Lung (tissue), 11 donors: ENCODE measurements at regions not wholly inside any gene's neighbourhood (a gene's known extent, or its start where the extent isn't known, plus 50 kb on each side); places are given as distances from the start of the nearest gene placed in this dataset.
"Not testable (repeated sequence)": the region's sequence is repeated elsewhere in the genome, so short reads cannot be mapped to it uniquely, and the experiment has no call there.

ENCODE experiments used
- ATAC-seq: fragments of 200-7000 bp; cut with Tn5 transposase; one replicate; pipeline ENCODE4 v1.9.1; 2020; ENCODE audit warnings: moderate number of reproducible peaks; ENCODE audit not compliant: insufficient read depth, low FRiP score
- DNase-seq, 3 donors: peaks; one replicate each; pipeline ENCODE4 v3.0.0-alpha.2; 2013 to 2017
- H3K27ac ChIP-seq, 2 donors: one replicate each; pipeline ENCODE4 v1.5.1; 2013; ENCODE audit warnings: mild to moderate bottlenecking in 2 of 2, moderate library complexity in 2 of 2, control low read depth in 1 of 2, inconsistent platforms in 1 of 2, low read depth in 1 of 2, low read length in 1 of 2
- H3K27me3 ChIP-seq, 3 donors: one replicate each; pipeline ENCODE4 v1.5.1; 2013; ENCODE audit warnings: low read length in 2 of 3; ENCODE audit not compliant: control insufficient read depth in 3 of 3, insufficient read depth in 3 of 3
- H3K36me3 ChIP-seq, 4 donors: one replicate each; pipeline ENCODE4 v1.5.1; 2013; ENCODE audit warnings: low read length in 4 of 4, mild to moderate bottlenecking in 1 of 4, moderate library complexity in 1 of 4; ENCODE audit not compliant: control insufficient read depth in 4 of 4, insufficient read depth in 4 of 4
- H3K4me1 ChIP-seq, 5 donors: one replicate each; pipeline ENCODE4 v1.5.1; 2013; ENCODE audit warnings: low read length in 5 of 5, mild to moderate bottlenecking in 2 of 5, moderate library complexity in 1 of 5; ENCODE audit not compliant: control insufficient read depth in 5 of 5, insufficient read depth in 5 of 5
- H3K4me3 ChIP-seq: one replicate; pipeline ENCODE4 v1.5.1; 2013; ENCODE audit warnings: mild to moderate bottlenecking, control low read depth, moderate library complexity
- H3K9ac ChIP-seq, 2 donors: one replicate each; pipeline ENCODE4 v1.5.1; 2013; ENCODE audit warnings: low read length in 2 of 2, control low read depth in 1 of 2; ENCODE audit not compliant: insufficient read depth in 1 of 2
- H3K9me3 ChIP-seq, 4 donors: one replicate each; pipeline ENCODE4 v1.5.1; 2013; ENCODE audit warnings: low read length in 3 of 4, mild to moderate bottlenecking in 1 of 4, moderate library complexity in 1 of 4; ENCODE audit not compliant: control insufficient read depth in 4 of 4, insufficient read depth in 3 of 4
- CTCF ChIP-seq: IDR thresholded peaks from 2 replicates; pipeline ENCODE4 v1.5.1; 2012; ENCODE audit warnings: mild to moderate bottlenecking; ENCODE audit errors: control extremely low read depth, extremely low read depth
- WGBS, 2 donors: extraction: QIAGEN DNeasy Blood & Tissue Kit; methylation state at CpG; one replicate each; pipeline ENCODE4 v1.1.7; 2013; 5-methylcytosine and 5-hydroxymethylcytosine counted together
- donor health status: control.
- donor health status: control.
- donor health status: Bipolar disorder and iron deficiency.
- donor health status: healthy.
- donor health status: DM: yes; HTN: yes; CAD: no.

GRCh38 chr12:76177821-76178220 is 93.3 kb upstream of the NAP1L1 start:
- H3K9ac ChIP-seq, result no peak overlapping the region
- H3K27me3 ChIP-seq, result no peaks in the 10 kb centered on the region
- TF ChIP-seq CTCF, result no peak
- no peaks in the 10 kb centered on the region for H3K36me3 ChIP-seq
- WGBS, 2 donors, result 90 to 94% methylated on average over 4 of the region's 4 CpGs
- no peak overlapping the region for H3K27ac ChIP-seq
- no peak for ATAC-seq
- DNase-seq, result no peak
- no peaks in the 10 kb centered on the region for H3K9me3 ChIP-seq
- H3K4me1 ChIP-seq, result peaks cover 0 to 3% (median 0%) of the 10 kb centered on the region in 5 donors
- no peak overlapping the region for H3K4me3 ChIP-seq

- DNase-seq (no peak), ATAC-seq (no peak)
- Histone ChIP-seq H3K27ac (no peak overlapping the region), H3K4me3 (no peak overlapping the region), H3K4me1 (peaks cover 0 to 3% (median 0%) of the 10 kb centered on the region in 5 donors), H3K27me3 (no peaks in the 10 kb centered on the region), H3K9me3 (no peaks in the 10 kb centered on the region), H3K9ac (no peak overlapping the region), H3K36me3 (no peaks in the 10 kb centered on the region)
- no peak for TF ChIP-seq CTCF
Observed at GRCh38 chr12:76176940-76177339, 92.5 kb upstream of the NAP1L1 start.

- not testable (repeated sequence) for H3K9ac ChIP-seq, H3K27me3 ChIP-seq, H3K27ac ChIP-seq, H3K4me1 ChIP-seq, H3K4me3 ChIP-seq, ATAC-seq, H3K36me3 ChIP-seq, H3K9me3 ChIP-seq, DNase-seq
- 73 to 92% methylated on average over 5 of the region's 5 CpGs for WGBS, 2 donors
Observed at GRCh38 chr12:76175946-76176345, 91.5 kb upstream of the NAP1L1 start.

- WGBS, 2 donors, result 79 to 83% methylated on average over 5 of the region's 5 CpGs
- no peak overlapping the region for H3K4me3 ChIP-seq
- H3K27ac ChIP-seq, result no peak overlapping the region
- no peaks in the 10 kb centered on the region for H3K27me3 ChIP-seq
- no peak for TF ChIP-seq CTCF
- H3K4me1 ChIP-seq, result peaks cover 0 to 3% (median 0%) of the 10 kb centered on the region in 5 donors
- DNase-seq, result no peak
- no peaks in the 10 kb centered on the region for H3K9me3 ChIP-seq
- ATAC-seq, result no peak
- no peaks in the 10 kb centered on the region for H3K36me3 ChIP-seq
- no peak overlapping the region for H3K9ac ChIP-seq
Observed at GRCh38 chr12:76173756-76174155, 89.3 kb upstream of the NAP1L1 start.
